Endometrium (tissue), 2 donors: ENCODE measurements at regions not wholly inside any gene's neighbourhood (a gene's known extent, or its start where the extent isn't known, plus 50 kb on each side); places are given as distances from the start of the nearest gene placed in this dataset.

Experiments used
- FAIRE-seq: peaks from 2 replicates; lab custom pipeline; 2012; peaks lifted over from hg19 to GRCh38; lab: Jason Lieb, UNC
- donor health status: control.
- donor health status: control.

DNA sequence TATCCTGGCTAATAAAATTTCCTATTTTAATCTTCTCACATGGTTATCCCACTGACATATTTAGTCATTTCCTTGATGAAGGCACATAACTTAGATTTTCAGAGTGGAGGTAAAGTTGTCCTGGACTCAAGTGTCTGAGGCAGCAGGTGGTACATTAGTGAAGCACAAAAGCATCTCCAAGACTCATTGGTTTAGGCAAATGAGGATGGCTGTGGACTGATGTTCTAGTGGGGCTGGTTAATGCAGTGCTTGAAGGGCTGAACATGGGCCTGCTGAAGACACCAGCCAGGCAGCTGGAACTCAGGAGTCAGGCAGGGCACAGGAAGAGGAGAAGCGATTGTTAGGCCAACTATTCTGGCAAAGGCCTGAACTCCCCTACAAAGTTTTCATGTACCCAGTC, 76.3 kb upstream of the SESN3 start:
- no peak for FAIRE-seq

DNA sequence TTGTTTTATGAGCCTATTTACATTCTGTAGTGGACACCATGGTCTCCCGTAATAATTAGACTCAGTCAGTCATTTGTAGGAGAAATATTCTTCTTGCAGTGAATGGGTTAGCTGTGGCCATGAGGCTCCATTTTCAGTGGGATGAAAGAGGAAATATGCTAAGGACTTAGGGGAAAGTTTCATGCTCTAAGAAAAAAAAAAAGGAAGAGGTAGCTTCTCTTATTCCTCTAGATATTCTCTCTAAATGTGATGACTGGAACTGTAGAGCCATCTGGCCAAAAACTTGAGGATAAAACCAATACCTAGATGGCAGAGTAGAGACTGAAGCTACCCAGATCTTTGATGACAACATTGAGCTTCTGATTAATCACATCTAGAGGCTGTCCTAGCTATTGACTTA, 75.8 kb upstream of the SESN3 start:
- FAIRE-seq, result no peak

DNA sequence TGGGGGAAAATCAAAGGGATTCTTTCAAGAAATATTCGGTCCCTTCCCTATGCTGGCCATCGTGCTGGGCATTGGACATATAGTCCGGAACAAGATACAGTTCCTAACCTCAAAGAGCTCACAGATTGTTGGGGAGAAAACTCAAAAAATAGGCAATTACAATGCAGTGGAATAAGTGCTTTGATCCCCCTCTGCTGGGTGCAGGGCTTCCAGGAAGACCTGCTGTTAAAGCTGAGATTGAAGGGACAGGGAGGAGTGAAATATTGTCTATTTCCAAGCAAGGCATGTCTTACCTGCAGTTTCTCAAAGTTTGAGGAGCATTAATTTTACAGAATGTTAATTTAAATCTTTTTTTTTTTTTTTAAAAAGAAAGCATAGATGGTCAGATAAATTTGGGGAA, 75.1 kb upstream of the SESN3 start:
- no peak for FAIRE-seq

DNA sequence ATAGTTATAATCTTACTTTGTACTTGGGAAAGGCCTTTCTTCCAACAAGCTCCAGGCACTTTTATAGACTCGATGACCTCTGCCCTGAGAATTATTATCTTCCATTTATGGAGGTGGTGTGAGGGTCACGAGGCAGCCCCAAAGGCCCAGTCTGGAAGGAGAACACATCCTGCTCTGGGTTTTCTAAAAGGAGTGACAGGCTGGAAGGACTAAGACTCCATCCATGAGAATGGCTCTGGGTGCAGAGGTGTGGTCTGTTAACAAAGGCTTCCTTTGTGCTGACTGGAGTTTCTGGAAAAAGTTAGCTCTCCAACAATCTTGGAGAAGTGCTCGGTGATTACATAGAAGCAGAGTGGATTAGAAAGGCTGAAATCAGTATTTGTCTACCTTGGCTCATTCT, 74.7 kb upstream of the SESN3 start:
- no peak for FAIRE-seq

DNA sequence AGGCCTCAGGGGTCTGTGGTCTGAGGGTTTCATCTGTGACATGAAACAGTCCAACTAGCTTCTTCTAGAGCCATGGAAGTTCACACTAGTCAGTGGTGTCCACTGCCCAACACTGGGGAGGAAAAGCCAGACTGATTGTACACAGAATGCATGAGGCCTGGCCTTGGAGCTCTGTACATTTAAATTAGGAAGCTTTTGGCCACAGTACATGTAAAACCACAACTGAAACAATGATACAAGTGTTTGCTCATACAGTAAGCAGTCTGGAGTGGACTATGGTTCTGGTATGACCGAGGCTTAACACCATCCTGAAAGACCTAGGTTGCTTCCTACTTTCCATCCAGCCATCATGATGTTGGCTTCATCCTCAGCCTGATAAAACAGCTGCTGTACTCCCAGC, 73.8 kb upstream of the SESN3 start:
- no peak for FAIRE-seq

DNA sequence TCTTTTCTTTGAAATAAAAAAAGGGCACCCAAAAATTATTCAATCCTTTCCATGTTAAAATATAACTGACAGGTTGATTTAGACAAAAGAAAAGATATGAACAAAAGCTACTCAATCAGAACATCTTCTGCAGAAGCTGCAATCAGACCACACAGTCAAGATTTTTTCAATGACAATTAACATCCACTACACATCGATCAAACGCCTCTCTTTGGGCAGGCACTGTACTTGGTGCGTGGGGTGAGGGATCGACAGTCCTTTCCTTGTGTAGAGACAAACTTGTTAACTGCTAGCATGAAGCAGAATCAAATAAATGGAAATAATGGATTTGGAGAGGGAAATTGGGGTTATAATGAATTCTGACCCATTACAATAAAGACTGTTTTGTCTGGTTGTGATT, 71.2 kb upstream of the SESN3 start:
- no peak for FAIRE-seq

DNA sequence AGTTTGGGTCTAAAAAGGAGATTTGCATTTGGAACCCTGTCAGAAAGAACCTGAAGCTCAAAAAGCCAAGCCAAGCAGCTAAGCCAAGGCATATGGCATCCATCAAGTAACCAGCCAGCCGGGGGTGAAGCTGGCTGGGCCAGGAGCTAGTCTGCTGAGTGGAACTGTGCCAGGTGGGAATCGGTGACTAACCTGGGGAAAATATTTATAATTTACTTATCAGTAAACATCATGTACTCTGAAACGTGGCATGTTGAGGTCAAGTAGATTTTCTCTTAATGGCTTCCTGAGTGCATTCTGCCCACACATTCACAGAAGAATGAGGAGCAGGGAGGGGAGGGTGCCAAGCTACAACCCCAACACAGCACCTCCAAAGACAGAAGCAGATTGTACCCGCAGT, 70.5 kb upstream of the SESN3 start:
- FAIRE-seq, result no peak

DNA sequence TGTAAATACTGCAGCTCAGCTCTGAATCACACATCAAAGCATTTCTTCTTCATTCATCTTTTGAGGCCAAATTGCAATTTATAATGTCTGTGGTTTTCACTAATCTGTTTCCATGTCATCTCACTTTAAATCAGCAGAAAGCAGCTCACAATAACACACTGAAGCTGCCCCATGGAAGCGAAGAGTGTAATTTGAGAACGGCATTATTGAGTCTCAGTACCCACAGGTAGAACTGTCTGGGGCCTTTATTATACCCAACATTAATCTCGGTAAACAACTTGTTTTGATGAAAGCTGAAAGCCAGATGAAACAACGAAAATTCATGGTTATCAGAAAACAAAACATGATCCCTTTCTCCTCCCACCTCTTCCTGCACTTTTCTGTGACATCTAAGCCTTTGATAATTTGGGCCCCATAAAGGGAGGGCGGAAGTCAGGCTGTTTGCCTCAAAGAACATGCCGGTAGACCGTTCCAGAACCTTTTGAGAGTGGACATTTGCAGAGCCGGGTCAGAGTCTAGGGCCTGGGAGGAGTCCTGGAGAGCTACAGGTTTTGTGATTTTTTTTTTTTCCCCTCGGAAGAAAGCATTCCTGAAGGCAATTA, 68.2 kb upstream of the SESN3 start:
- no peak for FAIRE-seq

DNA sequence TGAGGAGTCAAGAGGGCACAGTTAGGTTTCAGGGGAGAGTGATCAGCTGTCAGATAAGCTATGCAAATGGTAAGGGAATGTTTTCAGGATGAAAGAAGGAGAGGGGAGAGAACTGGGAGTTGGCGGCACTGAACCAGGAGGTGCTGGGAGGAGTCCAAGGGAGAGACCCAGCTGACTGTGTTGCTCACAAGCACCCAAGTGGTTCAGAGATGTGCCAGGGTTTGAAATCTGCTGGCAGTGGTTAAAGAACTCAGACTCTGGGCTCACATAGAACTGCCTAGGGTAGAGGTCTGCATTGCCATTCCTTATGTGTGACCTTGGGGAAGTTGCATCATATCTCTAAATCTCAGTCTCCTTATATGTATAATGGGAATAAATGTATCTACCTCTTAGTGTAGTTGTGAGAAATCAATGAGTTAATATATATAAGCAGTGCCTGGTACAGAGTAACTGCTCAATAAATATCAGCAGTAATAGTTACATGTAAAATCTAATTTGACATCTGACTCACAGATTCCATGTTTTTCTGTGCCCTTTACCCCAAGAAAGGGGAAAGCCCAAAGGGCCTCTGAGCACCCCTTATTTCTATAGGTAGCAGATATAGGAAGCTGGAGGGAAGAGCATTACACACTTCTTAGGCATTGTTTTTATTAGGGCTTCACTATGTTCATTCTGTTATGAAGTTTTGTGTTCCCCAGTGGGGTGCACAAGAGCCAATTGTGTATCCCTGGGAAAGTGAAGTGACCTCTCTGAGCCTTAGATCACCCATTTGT, 66.9 kb upstream of the SESN3 start:
- FAIRE-seq, result no peak

DNA sequence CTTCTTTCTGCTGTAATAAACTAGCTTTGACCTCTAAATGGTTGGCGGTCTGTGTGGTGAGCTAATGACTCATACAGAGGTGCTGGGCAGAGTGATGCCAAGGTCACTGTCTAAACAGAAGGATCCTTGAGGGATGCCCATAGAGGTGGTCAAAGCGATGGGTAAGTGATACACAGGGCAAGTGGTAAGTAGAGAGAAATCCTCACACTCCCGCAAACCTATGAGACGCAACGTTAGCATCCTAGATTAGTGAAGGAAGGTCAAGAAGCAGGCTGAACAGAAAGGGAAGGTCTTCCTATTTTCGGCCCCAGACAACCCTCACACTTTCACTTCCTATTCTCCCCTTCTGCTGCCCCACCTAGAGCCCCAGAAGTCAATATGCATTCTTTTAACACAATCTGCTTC, 65.6 kb upstream of the SESN3 start:
- no peak for FAIRE-seq

DNA sequence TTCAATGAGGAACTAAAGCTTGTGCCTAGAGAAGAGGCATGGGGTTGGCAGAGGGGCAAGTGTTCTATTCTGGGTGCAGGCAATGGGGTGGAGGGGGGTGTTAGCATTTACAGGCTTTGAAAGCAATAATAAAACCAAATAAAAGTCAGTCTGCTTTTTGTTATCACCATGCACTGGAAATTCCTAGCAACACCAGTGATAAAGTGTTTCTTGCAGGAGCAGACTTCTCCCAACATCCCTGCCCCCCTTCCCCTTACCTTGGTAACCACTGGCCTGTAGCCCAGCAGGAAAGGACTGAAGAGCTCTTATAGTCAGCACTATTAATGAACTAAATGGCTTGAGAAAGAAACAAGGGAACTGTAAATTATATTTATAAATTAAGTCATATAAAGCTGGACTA, 65.2 kb upstream of the SESN3 start:
- no peak for FAIRE-seq

DNA sequence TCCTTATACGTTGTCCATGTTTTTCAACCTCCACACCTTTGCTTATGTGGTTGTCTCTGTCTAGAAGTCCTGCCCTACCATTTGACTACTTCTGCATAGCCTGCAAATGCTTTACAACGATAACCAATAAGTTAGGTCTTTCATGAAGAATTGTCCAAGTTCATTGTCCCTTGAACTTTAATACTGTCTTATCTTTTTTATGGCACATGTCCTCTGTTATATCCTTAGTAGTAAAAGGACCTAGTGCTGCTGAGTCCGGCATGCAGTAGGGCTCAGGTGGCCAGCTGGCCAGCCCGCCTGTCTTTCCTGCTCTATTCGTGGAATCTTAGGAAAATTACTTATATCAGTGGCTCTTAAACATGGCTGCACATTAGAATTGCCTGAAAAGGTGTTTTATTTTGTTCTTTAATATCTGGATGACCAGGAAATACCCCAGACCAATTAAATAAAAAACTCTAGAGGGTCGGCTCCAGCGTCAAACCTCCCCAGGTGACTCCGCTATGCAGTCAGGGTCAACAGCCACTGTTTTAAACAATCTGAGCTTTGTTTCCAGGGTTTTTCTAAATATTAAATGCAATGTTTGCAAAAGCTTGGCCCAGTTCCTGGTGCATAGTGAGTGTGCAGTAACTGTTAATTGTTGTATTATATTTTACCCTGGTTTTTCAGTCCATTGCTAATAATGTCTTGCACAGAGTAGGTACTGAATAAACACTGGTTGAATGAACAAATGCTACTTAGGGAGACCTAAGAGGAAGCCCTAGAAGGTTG, 64.6 kb upstream of the SESN3 start:
- no peak for FAIRE-seq

DNA sequence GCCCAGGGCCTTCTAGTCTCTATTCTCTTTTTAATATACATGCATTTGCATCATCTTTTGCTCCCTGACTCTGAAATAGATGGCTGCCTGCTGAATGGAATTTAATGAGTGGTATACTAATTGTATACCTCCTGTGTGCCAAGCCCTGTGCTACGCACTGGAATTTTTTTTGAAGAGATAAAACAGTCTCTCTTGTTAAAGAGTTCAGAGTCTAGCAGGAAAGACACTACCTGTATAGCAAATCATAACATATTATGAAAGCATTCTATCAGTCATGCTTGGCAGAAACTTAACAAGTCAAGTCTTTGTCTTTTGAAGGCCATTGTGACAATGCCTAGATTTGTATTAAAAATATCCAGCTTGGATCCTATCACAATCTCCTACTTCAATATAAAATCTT, 63.7 kb upstream of the SESN3 start:
- FAIRE-seq, result no peak

DNA sequence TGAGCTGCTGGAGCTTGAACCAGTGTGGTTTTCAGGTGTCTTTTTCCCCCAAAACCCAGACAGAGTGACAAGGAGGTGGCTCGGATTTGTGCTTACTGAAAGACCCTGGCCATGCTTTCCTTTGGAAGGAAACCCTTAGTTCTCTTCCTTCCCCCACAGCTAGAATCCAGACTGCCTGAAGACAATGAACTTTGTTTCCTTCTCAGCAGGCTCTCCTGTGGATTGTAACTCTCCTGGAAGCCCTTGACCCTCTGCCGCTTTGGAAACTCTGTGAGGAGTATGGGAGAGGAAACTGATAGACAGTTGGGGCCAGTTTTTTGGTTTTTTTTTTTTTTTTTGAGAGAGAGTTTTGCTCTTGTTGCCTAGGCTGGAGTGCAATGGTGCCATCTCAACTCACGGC, 62.1 kb upstream of the SESN3 start:
- FAIRE-seq, result no peak

DNA sequence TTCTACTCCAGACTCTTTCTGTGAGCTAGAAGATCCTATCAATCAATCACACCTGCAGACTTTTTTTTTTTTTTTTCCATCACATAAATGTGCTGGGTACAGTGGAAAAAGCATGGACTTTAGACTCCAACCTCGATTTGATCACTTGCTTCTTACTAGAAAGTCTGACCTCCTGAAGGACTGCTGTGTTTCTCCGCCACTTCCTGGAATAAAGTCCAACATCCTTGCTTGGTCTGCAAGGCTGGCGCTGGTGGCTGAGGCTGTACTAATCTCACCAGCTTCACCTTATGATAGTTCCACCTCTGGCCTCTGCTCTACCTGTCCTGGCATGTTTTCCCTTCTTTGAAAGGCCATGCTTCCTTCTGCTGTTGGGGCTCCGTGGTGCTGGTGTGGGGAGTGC, 60.9 kb upstream of the SESN3 start:
- no peak for FAIRE-seq

DNA sequence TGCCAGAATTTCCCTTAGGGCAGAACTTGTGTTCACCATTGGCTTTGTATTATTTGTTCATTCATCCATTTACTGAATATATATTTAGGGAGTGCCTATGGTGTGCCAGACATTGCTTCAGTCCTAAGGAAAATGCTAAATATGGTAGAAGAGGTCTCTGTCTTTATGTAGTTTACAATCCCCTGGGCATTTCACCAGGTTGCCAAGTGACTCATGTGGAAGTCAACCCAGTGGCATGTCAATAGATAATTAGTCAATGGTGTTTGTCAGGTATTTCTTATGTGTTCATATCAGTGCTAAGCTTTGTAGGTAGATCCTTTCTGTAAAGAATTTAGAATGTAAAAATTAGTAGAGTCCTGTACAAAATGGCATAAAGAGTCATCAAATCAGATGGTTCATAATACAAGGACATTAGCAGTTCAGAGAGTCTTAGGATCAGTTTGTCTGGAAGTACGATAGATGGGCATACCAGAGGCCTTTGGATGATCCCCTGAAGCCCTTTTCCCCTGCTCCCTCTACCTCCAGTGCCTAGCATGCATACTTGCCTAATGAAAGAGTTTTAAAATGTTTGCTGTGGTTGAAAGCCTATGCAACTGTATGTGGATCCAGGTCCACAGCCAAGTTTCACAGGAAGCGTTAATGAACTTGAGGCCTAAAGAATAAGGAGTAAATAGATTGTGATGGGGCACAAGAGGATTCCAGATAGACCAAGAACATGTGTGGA, 58.5 kb upstream of the SESN3 start:
- FAIRE-seq, result no peak

DNA sequence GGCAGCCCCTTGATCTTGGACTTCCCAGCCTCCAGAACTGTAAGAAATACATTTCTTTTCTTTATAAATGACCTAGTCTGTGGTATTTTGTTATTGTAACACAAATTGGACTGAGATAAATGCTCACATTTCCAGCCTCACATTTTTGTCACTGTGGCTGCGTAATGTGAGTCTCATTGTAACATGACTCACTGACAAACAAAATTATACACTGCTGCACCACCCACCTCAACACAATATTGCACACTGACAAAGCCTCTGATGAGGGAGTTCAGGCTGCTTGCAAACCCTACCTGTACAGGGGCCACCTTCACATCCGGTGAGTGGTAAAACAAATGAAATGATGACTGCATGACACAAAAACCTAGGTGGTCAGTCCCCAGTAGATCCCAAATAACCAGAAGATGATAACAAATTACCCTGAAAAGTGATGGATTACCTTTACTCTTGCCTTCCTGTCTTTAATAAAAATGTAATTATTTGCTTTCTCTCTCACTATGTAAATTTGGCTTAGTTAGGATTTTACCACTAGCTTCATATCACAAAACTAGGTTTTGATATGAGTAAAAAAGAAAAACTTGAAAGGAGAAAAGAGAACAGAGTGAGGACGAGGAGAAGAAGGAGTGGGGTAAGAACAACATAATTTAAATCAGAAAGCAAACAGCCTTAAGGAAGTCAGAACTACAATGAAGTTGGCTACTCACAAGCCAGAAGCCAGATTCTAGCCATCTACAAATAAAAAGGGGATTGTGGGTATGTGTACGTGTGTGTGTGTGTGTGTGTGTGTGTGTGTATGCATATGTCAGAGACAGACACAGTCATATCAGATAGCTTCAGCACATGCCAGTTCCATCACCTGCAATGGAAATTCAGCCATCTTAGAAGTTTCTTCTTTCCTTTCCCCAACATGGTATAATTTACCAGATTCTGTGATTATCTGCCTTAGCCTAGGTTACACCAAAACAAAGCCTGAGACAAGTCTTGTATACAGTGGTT, 53.4 kb upstream of the SESN3 start:
- FAIRE-seq, result no peak

DNA sequence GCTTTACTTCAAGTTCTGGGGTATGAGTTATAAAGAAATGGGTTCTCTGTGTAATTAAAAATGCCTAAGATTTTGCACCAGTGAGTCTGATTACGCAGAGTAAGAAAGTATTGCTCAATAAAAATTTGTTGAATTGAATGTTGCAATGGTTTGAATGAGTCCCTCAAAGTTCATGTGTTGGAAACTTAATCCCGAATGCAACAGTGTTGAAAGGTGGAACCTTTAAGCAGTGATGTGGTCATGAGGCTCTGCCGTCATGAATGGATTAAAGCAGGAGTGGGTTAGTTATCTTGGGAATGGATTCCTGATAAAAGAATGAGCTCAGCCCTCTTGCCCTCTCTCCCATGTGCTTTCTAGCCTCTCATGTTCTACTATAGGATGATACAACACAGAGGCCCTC, 52.6 kb upstream of the SESN3 start:
- no peak for FAIRE-seq

DNA sequence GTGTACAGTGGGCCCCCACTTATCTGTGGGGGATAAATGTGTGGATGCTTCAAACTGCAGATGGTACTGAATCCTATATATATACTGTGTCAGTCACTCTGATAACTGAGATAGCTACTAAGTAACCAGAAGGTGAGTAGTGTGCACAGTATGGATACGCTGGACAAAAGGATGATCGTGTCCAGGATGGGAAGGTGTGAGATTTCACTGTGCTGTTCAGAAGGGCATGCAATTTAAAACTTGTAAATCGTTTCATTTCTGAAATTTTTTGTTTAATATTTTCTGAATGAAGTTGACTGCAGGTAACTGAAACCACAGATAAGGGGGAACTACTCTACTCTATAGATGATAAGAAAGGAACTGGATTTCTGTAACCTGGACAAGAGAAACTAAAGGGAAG, 52.1 kb upstream of the SESN3 start:
- no peak for FAIRE-seq

DNA sequence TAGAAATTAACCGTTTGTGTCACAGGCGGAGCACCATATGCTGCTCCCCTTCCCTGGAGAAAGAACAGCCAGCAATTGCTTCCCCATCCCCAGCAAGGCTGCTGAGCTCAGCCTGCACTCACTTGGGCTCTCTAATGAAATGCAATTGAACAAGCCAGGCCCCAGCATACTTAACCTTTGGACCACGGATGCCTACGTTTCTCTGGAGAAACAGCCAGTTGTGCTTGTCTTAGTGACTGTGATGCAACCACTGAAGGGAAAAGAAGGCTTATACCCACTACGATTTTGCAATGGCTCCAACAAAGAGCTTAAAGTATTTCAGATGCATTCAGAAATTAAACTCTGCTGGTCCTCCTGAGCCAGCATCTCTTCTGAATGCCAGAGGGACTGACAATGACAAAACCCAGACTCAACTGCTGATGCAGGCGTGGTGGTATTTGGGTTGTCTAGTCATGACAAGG, 51.3 kb upstream of the SESN3 start:
- no peak for FAIRE-seq
